ENCODE measurements at regions not wholly inside any gene's neighbourhood (a gene's known extent, or its start where the extent isn't known, plus 50 kb on each side); places are given as distances from the start of the nearest gene placed in this dataset.

GRCh38 chr3:174342941-174343501 is 516.1 kb upstream of the NAALADL2 start:
- ATAC-seq: no peak
- H3K36me3 ChIP-seq: no peaks in the 10 kb centered on the region
- no peaks in the 10 kb centered on the region for H3K9me3 ChIP-seq
- no peak overlapping the region for H3K4me3 ChIP-seq
- no peaks in the 10 kb centered on the region for H3K4me1 ChIP-seq
- no peaks in the 10 kb centered on the region for H3K27me3 ChIP-seq
- TF ChIP-seq EP300 (IDR thresholded peaks at IDR 0.05): no peak
- no peak for TF ChIP-seq POLR2AphosphoS5 (IDR thresholded peaks at IDR 0.05)
- no peak for TF ChIP-seq POLR2A (IDR thresholded peaks at IDR 0.05)
- TF ChIP-seq CTCF (IDR thresholded peaks at IDR 0.05): no peak
- WGBS, 2 donors (ENCODE audit: low coverage in 1 of 2): 47 to 58% methylated on average over 3 of the region's 3 CpGs
- no peak overlapping the region for H3K27ac ChIP-seq

- Histone ChIP-seq H3K4me1 (no peaks in the 10 kb centered on the region), H3K9me3 (no peaks in the 10 kb centered on the region), H3K27ac (no peak overlapping the region), H3K36me3 (no peaks in the 10 kb centered on the region), H3K27me3 (no peaks in the 10 kb centered on the region), H3K4me3 (no peak overlapping the region)
- no peak for ATAC-seq
- no peak for TF ChIP-seq CTCF (IDR thresholded peaks at IDR 0.05)
- TF ChIP-seq POLR2A (IDR thresholded peaks at IDR 0.05): no peak
- no peak for TF ChIP-seq EP300 (IDR thresholded peaks at IDR 0.05)
- no peak for TF ChIP-seq POLR2AphosphoS5 (IDR thresholded peaks at IDR 0.05)
- 78 to 87% methylated on average over 2 of the region's 2 CpGs for WGBS, 2 donors (ENCODE audit: low coverage in 1 of 2)
Measured at GRCh38 chr3:174346141-174346540, 513.0 kb upstream of the NAALADL2 start.

- no peak overlapping the region for H3K4me3 ChIP-seq
- no peak for ATAC-seq
- no peaks in the 10 kb centered on the region for H3K27me3 ChIP-seq
- TF ChIP-seq POLR2A (IDR thresholded peaks at IDR 0.05) (no peak), POLR2AphosphoS5 (IDR thresholded peaks at IDR 0.05) (no peak), CTCF (IDR thresholded peaks at IDR 0.05) (no peak), EP300 (IDR thresholded peaks at IDR 0.05) (no peak)
- no peaks in the 10 kb centered on the region for H3K36me3 ChIP-seq
- no peaks in the 10 kb centered on the region for H3K4me1 ChIP-seq
- WGBS, 2 donors (ENCODE audit: low coverage in 1 of 2): 38 to 63% methylated on average over 1 of the region's 1 CpG
- H3K9me3 ChIP-seq: peaks cover 0 to under 1% (median 0%) of the 10 kb centered on the region in 3 donors
- no peak overlapping the region for H3K27ac ChIP-seq
Measured at GRCh38 chr3:174346571-174346970, 512.6 kb upstream of the NAALADL2 start.

GRCh38 chr3:174347474-174348138 is 511.5 kb upstream of the NAALADL2 start:
- TF ChIP-seq POLR2AphosphoS5 (IDR thresholded peaks at IDR 0.05): no peak
- TF ChIP-seq CTCF (IDR thresholded peaks at IDR 0.05): no peak
- TF ChIP-seq EP300 (IDR thresholded peaks at IDR 0.05): no peak
- TF ChIP-seq POLR2A (IDR thresholded peaks at IDR 0.05): no peak
- H3K27ac ChIP-seq: no peak overlapping the region
- no peaks in the 10 kb centered on the region for H3K27me3 ChIP-seq
- H3K36me3 ChIP-seq: no peaks in the 10 kb centered on the region
- ATAC-seq: no peak
- H3K9me3 ChIP-seq: peaks cover 0 to 5% (median 0%) of the 10 kb centered on the region in 3 donors
- no peak overlapping the region for H3K4me3 ChIP-seq
- H3K4me1 ChIP-seq: no peaks in the 10 kb centered on the region
- 97 to 100% methylated on average over 1 to 2 of the region's 2 CpGs for WGBS, 2 donors (ENCODE audit: low coverage in 1 of 2)

GRCh38 chr3:174352227-174352626 is 506.9 kb upstream of the NAALADL2 start:
- H3K27ac ChIP-seq: no peak overlapping the region
- H3K4me3 ChIP-seq: no peak overlapping the region
- H3K9me3 ChIP-seq: peaks cover 0 to 5% (median 0%) of the 10 kb centered on the region in 3 donors
- no peak for TF ChIP-seq CTCF (IDR thresholded peaks at IDR 0.05)
- no peak for TF ChIP-seq POLR2A (IDR thresholded peaks at IDR 0.05)
- no peak for TF ChIP-seq POLR2AphosphoS5 (IDR thresholded peaks at IDR 0.05)
- TF ChIP-seq EP300 (IDR thresholded peaks at IDR 0.05): no peak
- no peaks in the 10 kb centered on the region for H3K27me3 ChIP-seq
- no peaks in the 10 kb centered on the region for H3K4me1 ChIP-seq
- H3K36me3 ChIP-seq: no peaks in the 10 kb centered on the region
- ATAC-seq: no peak

Data from gastroesophageal sphincter (tissue), 4 donors.